ENCODE measurements at regions not wholly inside any gene's neighbourhood (a gene's known extent, or its start where the extent isn't known, plus 50 kb on each side); places are given as distances from the start of the nearest gene placed in this dataset.

DNA sequence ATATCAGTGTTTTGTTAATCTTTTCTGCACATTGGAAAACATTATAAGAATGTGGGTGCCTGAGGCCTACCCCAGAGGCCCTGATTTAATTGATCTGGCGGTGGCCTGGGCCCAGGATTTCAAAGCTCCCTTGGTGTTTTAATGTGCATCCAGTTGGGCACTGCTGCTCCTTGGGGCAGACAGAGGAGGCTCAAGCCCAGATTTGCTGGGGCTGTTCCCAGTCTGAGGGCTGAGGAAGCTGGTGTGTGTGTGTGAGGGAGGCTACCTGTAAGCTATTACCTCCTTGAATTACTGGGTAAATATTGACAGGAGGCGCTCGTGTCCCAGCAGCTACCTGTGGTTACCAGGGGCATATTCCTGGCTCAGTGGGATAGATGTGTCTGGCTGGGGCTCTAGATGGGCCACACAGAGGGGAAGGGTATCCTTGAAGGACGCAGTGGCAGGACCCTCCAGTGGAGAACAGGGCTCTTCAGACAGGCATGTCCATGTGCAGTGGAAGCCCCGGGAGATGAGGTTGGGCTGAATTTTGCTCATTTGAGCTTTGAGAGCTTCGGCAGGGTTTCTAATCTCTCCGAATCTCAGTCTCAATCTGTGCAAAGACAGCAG, 975.4 kb upstream of the ZNF722 start:
- Histone ChIP-seq H3K36me3 (ENCODE audit: control insufficient read depth in 2 of 3, insufficient read depth in 3 of 3, low read length in 3 of 3) (no peaks in the 10 kb centered on the region), H3K9ac (ENCODE audit: low read length in 3 of 3) (no peak overlapping the region), H3K9me3 (ENCODE audit: control insufficient read depth in 2 of 3, insufficient read depth in 1 of 3, low read length in 3 of 3) (peaks cover 0 to 15% (median 0%) of the 10 kb centered on the region in 3 donors), H3K27me3 (ENCODE audit: control insufficient read depth, insufficient read depth, low read length) (no peaks in the 10 kb centered on the region), H3K4me3 (ENCODE audit: low read length in 3 of 3) (no peak overlapping the region), H3K4me1 (ENCODE audit: control insufficient read depth in 2 of 3, insufficient read depth in 2 of 3, low read depth in 1 of 3, low read length in 3 of 3) (no peaks in the 10 kb centered on the region), H3K27ac (ENCODE audit: low read depth in 2 of 2, low read length in 2 of 2) (no peak overlapping the region)
- no peak for DNase-seq
- TF ChIP-seq, protein P1, sequence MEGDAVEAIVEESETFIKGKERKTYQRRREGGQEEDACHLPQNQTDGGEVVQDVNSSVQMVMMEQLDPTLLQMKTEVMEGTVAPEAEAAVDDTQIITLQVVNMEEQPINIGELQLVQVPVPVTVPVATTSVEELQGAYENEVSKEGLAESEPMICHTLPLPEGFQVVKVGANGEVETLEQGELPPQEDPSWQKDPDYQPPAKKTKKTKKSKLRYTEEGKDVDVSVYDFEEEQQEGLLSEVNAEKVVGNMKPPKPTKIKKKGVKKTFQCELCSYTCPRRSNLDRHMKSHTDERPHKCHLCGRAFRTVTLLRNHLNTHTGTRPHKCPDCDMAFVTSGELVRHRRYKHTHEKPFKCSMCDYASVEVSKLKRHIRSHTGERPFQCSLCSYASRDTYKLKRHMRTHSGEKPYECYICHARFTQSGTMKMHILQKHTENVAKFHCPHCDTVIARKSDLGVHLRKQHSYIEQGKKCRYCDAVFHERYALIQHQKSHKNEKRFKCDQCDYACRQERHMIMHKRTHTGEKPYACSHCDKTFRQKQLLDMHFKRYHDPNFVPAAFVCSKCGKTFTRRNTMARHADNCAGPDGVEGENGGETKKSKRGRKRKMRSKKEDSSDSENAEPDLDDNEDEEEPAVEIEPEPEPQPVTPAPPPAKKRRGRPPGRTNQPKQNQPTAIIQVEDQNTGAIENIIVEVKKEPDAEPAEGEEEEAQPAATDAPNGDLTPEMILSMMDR (IDR thresholded peaks at IDR 0.05; ENCODE audit: borderline replicate concordance, extremely low read depth, insufficient read depth), result no peak
- intact Hi-C loops (cut with DNase I), result no loop called here
- FAIRE-seq, result no peak

DNA sequence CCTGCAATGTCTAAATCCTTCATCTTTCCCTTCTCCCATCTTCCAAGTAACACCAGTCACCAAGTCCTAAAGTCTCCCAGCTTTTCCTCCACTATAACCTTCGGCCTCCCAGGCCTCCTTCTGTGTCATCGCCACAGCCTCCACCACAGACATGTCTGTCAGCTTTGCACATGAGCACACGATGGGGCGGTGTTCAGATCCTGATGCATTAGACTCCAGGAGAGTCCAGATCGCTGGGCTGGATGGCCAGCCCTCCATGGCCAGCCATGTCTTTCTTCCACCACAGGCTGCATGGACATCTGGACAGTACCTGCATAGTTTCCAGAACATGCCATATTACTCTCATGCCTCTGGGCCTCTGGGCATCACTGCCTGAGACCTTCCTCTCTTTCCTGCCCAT, 974.2 kb upstream of the ZNF722 start:
- peaks cover 0 to 12% (median 0%) of the 10 kb centered on the region in 3 donors for H3K9me3 ChIP-seq (ENCODE audit: control insufficient read depth in 2 of 3, insufficient read depth in 1 of 3, low read length in 3 of 3)
- TF ChIP-seq, protein P1 (IDR thresholded peaks at IDR 0.05; ENCODE audit: borderline replicate concordance, extremely low read depth, insufficient read depth), result no peak
- H3K27me3 ChIP-seq (ENCODE audit: control insufficient read depth, insufficient read depth, low read length), result no peaks in the 10 kb centered on the region
- no peaks in the 10 kb centered on the region for H3K36me3 ChIP-seq (ENCODE audit: control insufficient read depth in 2 of 3, insufficient read depth in 3 of 3, low read length in 3 of 3)
- FAIRE-seq (no peak), DNase-seq (no peak)
- H3K4me3 ChIP-seq (ENCODE audit: low read length in 3 of 3), result no peak overlapping the region
- intact Hi-C loops (cut with DNase I), result no loop called here
- H3K4me1 ChIP-seq (ENCODE audit: control insufficient read depth in 2 of 3, insufficient read depth in 2 of 3, low read depth in 1 of 3, low read length in 3 of 3), result no peaks in the 10 kb centered on the region
- H3K9ac ChIP-seq (ENCODE audit: low read length in 3 of 3), result no peak overlapping the region
- H3K27ac ChIP-seq (ENCODE audit: low read depth in 2 of 2, low read length in 2 of 2), result no peak overlapping the region

GRCh38 chr7:63025815-63026214, 972.8 kb upstream of the ZNF722 start:
- Histone ChIP-seq H3K4me3 (ENCODE audit: low read length in 3 of 3) (no peak overlapping the region), H3K4me1 (ENCODE audit: control insufficient read depth in 2 of 3, insufficient read depth in 2 of 3, low read depth in 1 of 3, low read length in 3 of 3) (no peaks in the 10 kb centered on the region), H3K27ac (ENCODE audit: low read depth in 2 of 2, low read length in 2 of 2) (no peak overlapping the region), H3K27me3 (ENCODE audit: control insufficient read depth, insufficient read depth, low read length) (no peaks in the 10 kb centered on the region), H3K9me3 (ENCODE audit: control insufficient read depth in 2 of 3, insufficient read depth in 1 of 3, low read length in 3 of 3) (peaks cover 0 to 12% (median 0%) of the 10 kb centered on the region in 3 donors), H3K9ac (ENCODE audit: low read length in 3 of 3) (no peak overlapping the region), H3K36me3 (ENCODE audit: control insufficient read depth in 2 of 3, insufficient read depth in 3 of 3, low read length in 3 of 3) (no peaks in the 10 kb centered on the region)
- no peak for DNase-seq
- TF ChIP-seq, protein P1 (IDR thresholded peaks at IDR 0.05; ENCODE audit: borderline replicate concordance, extremely low read depth, insufficient read depth), result no peak
- intact Hi-C loops (cut with DNase I), result no loop called here
- no peak for FAIRE-seq

DNA sequence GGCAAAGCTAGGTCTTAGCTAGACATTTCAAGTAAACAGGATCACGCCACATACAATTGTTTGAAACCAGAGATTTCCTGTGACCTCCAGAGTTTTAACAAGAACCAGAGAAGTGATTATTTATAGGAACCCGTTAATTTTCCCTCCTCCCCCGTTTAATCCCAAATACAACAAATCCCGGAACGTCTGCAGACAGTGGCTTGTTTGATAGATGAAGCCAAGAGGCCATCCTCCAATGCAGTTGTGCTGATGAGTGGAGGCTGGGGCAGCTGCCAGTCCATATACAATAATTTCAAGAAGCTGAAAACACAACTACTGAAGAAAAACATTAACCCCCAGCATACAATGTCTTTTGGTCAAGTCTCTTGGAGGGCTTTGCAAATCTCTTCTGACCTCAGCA, 971.6 kb upstream of the ZNF722 start:
- no peak overlapping the region for H3K4me3 ChIP-seq (ENCODE audit: low read length in 3 of 3)
- DNase-seq (no peak), FAIRE-seq (no peak)
- H3K36me3 ChIP-seq (ENCODE audit: control insufficient read depth in 2 of 3, insufficient read depth in 3 of 3, low read length in 3 of 3), result no peaks in the 10 kb centered on the region
- no peak overlapping the region for H3K9ac ChIP-seq (ENCODE audit: low read length in 3 of 3)
- H3K27ac ChIP-seq (ENCODE audit: low read depth in 2 of 2, low read length in 2 of 2), result no peak overlapping the region
- no peaks in the 10 kb centered on the region for H3K27me3 ChIP-seq (ENCODE audit: control insufficient read depth, insufficient read depth, low read length)
- H3K4me1 ChIP-seq (ENCODE audit: control insufficient read depth in 2 of 3, insufficient read depth in 2 of 3, low read depth in 1 of 3, low read length in 3 of 3), result no peaks in the 10 kb centered on the region
- peaks cover 0 to 12% (median 0%) of the 10 kb centered on the region in 3 donors for H3K9me3 ChIP-seq (ENCODE audit: control insufficient read depth in 2 of 3, insufficient read depth in 1 of 3, low read length in 3 of 3)
- TF ChIP-seq, protein P1 (IDR thresholded peaks at IDR 0.05; ENCODE audit: borderline replicate concordance, extremely low read depth, insufficient read depth), result no peak
- intact Hi-C loops (cut with DNase I), result no loop called here

All from kidney (tissue), 13 donors.